Right kidney (tissue), 1 donor: ENCODE measurements at regions not wholly inside any gene's neighbourhood (a gene's known extent, or its start where the extent isn't known, plus 50 kb on each side); places are given as distances from the start of the nearest gene placed in this dataset.
"Not testable (repeated sequence)": the region's sequence is repeated elsewhere in the genome, so short reads cannot be mapped to it uniquely, and the experiment has no call there.

Experiments
- DNase-seq: peaks from one replicate; pipeline ENCODE4 v3.0.0-alpha.2; 2016

DNA sequence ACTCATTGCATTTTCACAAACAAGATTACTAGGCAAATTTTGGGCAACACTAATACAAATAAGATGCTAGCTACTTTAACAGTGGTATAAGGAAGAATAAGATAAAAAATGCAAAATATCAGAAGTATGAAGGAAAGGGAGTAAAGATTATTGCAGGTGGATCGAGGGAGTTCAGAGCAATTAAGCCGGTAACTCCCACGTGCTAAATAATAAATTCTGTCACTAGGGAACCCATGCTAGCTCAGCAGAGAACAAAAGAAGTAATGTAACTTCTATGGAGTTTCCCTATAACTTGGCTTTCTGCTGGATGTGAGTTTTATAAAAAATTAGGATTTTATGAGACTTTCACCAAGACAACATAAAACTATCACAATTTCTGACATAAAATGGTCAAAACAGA lies 470.5 kb upstream of the RGS18 start:
- DNase-seq, result no peak

DNA sequence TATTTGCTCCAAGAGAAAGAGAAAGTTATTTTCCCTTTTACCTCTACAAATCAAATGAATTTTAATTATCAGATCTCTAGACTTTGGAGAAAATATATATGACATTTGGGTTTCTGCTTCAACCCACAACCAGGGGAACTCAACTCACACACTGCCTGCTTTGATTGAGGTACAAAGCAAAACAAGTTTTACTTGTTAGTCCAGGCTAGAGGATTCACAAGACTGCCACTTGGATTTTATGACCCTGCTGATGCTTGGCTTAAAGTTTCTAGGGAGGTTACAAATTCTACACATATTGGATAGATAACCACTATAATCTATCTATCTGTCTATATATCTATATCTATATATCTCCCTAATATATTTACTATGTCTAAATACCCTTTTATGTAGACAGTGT lies 467.3 kb upstream of the RGS18 start:
- DNase-seq, result no peak

DNA sequence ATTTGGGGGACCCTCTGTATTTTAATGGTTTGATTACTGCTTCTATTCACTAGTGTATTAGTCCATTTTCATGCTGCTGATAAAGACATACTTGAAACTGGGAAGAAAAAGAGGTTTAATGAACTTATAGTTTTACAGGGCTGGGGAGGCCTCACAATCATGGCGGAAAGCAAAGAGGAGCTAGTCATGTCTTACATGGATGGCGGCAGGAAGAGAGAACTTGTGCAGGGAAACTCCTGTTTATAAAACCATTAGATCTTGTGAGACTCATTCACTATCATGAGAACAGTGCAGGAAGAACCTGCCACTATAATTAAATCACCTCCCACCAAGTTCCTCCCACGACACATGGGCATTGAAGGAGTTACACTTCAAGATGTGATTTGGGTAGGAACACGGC lies 464.5 kb upstream of the RGS18 start:
- no peak for DNase-seq

- no peak for DNase-seq
Measured at GRCh38 chr1:191695865-191696264, 462.4 kb upstream of the RGS18 start.

GRCh38 chr1:191696354-191696753 lies 461.9 kb upstream of the RGS18 start:
- DNase-seq, result no peak

DNA sequence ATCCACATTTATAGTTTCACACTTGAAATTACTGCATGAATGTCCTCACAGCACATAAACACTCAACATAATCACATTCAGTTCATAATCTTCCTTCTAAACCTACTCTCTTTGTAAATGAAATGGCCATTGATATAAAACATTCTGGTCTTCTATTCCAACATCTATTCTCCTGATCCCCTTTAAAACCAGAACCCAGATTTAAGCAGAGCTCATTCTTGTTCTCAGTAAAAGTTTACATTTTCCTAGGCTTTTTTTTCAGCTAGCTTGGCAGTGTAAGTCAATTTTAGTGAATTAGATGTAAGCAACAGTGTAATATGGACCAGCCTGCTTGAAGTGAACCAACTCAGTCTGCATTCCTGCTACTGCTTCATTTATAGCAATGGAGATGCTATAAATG lies 460.7 kb upstream of the RGS18 start:
- DNase-seq, result no peak

GRCh38 chr1:191698246-191698645 lies 460.0 kb upstream of the RGS18 start:
- no peak for DNase-seq

GRCh38 chr1:191699343-191699742 lies 458.9 kb upstream of the RGS18 start:
- DNase-seq, result no peak

DNA sequence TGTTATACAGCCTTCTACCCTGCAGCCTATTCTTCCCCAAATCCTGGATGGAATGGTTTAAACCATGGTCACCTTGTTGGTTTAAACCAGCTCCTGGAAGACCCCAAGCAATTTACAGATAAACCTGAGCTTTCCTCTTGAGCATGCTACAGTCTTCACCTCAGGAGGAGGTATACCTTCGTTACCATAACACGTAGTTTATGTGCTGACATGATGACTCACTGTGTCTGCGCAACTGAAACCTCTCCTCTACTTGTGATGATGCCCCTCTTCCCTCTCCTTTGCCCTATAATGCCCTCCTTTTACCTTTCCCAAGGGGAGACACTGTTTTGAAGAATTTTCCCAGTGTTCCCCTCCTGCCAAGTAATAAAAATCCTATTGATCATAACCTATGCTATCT lies 457.3 kb upstream of the RGS18 start:
- DNase-seq, result no peak

- DNase-seq, result no peak
Measured at GRCh38 chr1:191702124-191702523, 456.1 kb upstream of the RGS18 start.

- DNase-seq, result no peak
Measured at GRCh38 chr1:191707288-191707687, 451.0 kb upstream of the RGS18 start.

- no peak for DNase-seq
Measured at GRCh38 chr1:191709215-191709614, 449.0 kb upstream of the RGS18 start.

DNA sequence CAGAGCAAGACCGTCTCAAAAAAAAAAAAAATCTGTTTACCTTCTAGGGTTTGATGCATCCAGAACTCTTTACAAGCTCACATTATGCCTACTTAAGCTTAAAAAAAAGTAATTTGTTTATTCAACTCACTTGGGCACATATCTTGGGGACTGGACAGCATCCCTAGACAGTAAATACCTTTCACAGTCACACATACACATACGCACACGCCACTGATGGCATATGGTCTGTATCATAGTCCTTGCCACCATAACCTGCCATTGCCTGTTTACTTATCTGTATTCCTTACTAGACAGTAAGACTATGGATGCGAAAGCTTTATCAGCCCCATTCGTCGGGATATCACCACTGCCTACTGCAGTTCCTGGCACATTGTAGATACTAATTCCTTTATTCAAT lies 446.3 kb upstream of the RGS18 start:
- no peak for DNase-seq

- DNase-seq, result no peak
Measured at GRCh38 chr1:191714845-191715244, 443.4 kb upstream of the RGS18 start.

DNA sequence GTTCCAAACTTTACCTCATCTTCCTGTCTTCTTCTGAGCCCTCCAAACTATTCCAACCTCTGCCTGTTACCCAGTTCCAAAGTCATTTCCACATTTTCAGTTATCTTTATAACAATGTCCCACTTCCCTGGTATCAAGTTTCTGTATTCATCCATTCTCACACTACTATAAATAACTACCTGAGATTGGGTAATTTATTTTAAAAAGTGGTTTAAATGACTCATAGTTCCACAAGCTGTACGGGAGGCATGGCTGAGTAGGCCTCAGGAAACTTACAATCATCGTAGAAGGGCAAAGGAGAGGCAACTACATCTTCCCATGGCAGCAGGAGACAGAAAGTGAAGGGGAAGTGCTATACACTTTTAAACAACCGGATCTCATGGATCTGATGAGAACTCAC lies 428.5 kb upstream of the RGS18 start:
- DNase-seq, result no peak

DNA sequence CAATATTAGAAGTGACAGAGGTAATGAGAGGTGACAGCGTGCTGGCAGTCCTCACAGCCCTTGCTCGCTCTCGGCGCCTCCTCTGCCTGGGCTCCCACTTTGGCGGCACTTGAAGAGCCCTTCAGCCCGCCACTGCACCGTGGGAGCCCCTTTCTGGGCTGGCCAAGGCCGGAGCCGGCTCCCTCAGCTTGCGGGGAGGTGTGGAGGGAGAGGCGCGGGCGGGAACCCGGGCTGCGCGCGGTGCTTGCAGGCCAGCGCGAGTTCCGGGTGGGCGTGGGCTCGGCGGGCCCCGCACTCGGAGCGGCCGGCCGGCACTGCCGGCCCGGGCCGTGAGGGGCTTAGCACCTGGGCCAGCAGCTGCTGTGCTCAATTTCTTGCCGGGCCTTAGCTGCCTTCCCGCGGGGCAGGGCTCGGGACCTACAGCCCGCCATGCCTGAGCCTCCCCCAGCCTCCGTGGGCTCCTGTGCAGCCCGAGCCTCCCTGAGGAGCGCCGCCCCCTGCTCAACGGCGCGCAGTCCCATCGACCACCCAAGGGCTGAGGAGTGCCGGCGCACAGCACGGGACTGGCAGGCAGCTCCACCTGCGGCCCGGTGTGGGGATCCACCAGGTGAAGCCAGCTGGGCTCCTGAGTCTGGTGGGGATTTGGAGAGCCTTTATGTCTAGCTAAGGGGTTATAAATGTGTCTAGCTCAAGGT lies 426.5 kb upstream of the RGS18 start:
- DNase-seq, result not testable (repeated sequence)

DNA sequence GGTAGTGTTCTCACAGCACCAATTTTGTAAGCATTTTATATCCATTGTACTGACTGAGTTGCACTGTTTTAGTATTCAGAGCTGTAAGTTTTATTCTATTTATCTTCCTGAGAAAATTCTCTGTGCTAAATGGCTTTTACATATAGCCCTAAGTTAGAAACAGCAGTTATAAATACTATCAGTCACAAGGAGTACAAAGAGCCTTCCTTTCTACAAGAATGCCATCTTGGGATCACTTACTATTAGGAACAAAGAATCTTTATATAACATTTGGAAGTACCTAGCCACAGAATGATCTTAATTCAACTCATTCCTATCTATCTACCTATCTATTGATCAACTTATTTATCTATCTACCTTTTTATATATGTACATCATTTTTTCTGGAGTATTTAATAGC lies 423.9 kb upstream of the RGS18 start:
- no peak for DNase-seq

DNA sequence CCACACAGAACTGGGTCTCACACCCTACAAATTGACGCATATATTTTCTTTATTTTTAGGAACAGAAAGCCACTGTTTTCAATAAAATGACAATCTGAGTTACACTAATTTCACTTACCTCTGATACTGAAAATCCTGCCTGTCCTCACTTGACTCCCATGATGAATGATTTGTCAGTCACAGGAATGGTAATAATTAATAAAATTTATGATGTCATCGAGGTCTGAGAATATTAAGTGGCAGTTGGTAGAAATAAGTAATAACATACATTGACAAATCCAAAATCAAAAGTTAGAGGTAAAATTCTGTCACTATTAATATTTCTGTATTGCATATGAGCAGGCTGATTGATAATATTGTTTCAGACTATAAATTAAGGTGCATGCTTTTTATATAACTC lies 418.7 kb upstream of the RGS18 start:
- DNase-seq, result no peak

GRCh38 chr1:191752342-191752741 lies 405.9 kb upstream of the RGS18 start:
- no peak for DNase-seq

GRCh38 chr1:191760016-191760415 lies 398.2 kb upstream of the RGS18 start:
- DNase-seq, result no peak

GRCh38 chr1:191788551-191788950 lies 369.7 kb upstream of the RGS18 start:
- DNase-seq, result no peak

GRCh38 chr1:191798178-191798577 lies 360.1 kb upstream of the RGS18 start:
- DNase-seq, result no peak

- no peak for DNase-seq
Measured at GRCh38 chr1:191804311-191804710, 354.0 kb upstream of the RGS18 start.

DNA sequence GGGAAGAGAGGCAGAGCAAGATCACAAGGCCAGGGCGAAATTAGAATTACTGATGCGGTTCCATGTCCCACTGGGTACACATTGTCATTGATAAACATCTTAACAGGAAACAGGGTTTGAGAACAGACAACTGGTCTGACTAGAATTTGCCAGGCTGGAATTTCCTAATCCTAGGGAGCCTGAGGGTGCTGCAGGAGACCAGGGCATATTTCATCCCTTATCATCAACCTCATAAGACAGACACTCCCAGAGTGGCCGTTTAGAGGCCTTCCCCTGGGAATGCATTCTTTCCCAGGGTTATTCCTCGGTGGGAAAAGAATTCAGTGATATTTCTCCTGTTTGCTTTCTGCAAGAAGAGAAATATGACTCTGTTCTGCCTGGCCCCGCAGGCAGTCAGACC lies 344.7 kb upstream of the RGS18 start:
- DNase-seq, result not testable (repeated sequence)

GRCh38 chr1:191818198-191818597 lies 340.1 kb upstream of the RGS18 start:
- no peak for DNase-seq
